ENCODE measurements at regions not wholly inside any gene's neighbourhood (a gene's known extent, or its start where the extent isn't known, plus 50 kb on each side); places are given as distances from the start of the nearest gene placed in this dataset.

DNA sequence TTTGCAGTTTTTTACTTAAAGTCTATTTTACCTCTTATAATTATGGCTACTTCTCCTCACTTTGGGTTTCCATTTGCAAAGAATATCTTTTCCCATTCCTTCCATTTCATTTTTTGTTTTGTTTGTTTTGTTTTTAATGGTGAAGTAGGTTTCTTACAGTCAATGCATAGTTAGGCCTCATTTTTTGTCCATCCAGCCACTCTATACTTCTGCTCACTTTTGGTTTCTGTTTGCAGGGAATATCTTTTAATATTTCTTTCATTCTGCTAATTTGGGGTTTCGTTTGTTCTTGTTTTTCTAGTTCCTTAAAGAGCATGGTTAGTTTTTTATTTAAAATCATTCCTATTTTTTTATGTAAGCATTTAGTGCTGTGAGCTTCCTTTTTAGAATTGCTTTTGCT lies 339.4 kb downstream of the GRB14 start:
- TF ChIP-seq, protein P1, sequence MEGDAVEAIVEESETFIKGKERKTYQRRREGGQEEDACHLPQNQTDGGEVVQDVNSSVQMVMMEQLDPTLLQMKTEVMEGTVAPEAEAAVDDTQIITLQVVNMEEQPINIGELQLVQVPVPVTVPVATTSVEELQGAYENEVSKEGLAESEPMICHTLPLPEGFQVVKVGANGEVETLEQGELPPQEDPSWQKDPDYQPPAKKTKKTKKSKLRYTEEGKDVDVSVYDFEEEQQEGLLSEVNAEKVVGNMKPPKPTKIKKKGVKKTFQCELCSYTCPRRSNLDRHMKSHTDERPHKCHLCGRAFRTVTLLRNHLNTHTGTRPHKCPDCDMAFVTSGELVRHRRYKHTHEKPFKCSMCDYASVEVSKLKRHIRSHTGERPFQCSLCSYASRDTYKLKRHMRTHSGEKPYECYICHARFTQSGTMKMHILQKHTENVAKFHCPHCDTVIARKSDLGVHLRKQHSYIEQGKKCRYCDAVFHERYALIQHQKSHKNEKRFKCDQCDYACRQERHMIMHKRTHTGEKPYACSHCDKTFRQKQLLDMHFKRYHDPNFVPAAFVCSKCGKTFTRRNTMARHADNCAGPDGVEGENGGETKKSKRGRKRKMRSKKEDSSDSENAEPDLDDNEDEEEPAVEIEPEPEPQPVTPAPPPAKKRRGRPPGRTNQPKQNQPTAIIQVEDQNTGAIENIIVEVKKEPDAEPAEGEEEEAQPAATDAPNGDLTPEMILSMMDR (IDR thresholded peaks at IDR 0.05), result no peak
- no peak for TF ChIP-seq ZFX (IDR thresholded peaks at IDR 0.05; ENCODE audit: borderline replicate concordance)
